ENCODE measurements at regions not wholly inside any gene's neighbourhood (a gene's known extent, or its start where the extent isn't known, plus 50 kb on each side); places are given as distances from the start of the nearest gene placed in this dataset.

GRCh38 chr6:40244699-40245098, 310.4 kb upstream of the MOCS1 start:
- TF ChIP-seq CTCF (IDR thresholded peaks at IDR 0.05; ENCODE audit: poor library complexity) (no peak), EZH2 (IDR thresholded peaks at IDR 0.05; ENCODE audit: borderline replicate concordance) (no peak)
